T47D (cell line): ENCODE measurements at regions not wholly inside any gene's neighbourhood (a gene's known extent, or its start where the extent isn't known, plus 50 kb on each side); places are given as distances from the start of the nearest gene placed in this dataset.
A peak's percentile ranks its signal among the peaks of the same experiment; 100 is the strongest.

ENCODE experiments used
- DNase-seq, 2 experiments: peaks; one replicate each; pipeline versions ENCODE4 v3.0.0 to v3.0.0-alpha.2; 2011 to 2012; ENCODE audit warnings: low read depth in 1 of 2, low spot score in 1 of 2
- JUND ChIP-seq: IDR thresholded peaks from 2 replicates; pipeline ENCODE4 v1.6.1; 2012; ENCODE audit warnings: low read depth
- in situ Hi-C: cut with HindIII; loops from 2 replicates; pipeline ENCODE4 v1.10.0; 2016; ENCODE audit warnings: low sequenced_read_pairs, low pct_unique_long_range_greater_than_20kb

DNA sequence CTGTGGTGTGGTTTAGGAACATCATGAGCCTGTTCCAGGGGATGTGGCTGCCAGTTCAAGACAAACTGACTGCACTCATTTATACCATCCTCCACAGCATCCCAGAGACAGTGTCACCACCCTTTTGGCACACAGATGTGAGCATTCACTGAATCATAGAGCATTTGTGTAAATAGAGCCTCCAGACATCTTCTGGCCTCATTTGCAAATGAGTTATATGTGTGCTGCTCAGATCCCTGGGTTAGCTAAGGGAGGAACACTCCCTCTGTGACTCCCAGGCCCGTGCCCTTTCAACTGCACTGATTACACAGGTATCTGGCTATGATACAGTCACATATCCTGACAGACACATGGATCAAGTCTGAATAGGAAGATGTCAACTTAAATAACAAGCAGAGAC lies 351.5 kb upstream of the PLD5 start:
- in situ Hi-C loops = no loop called here
- no peak for DNase-seq
- TF ChIP-seq JUND = no peak

DNA sequence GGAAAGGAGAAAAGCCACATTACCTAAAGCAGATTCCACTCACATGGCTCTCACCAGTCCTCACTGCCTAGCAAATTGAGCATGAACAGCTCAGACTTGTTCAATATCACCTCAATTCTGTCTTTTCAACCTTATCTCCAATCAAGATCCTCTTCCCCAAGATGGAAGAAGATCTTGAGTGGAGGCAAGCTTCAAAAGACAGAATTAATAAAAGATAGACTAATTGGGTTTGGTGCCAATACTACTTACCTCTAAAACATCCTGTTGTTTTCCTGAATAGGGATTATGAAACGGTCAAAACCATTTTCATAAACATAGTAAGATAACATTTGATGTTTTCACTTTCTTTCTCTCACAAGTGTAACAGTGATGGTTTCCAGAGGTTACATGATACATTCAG lies 349.2 kb upstream of the PLD5 start:
- no peak for TF ChIP-seq JUND
- in situ Hi-C loops = no loop called here
- DNase-seq = no peak

- TF ChIP-seq JUND = no peak
- in situ Hi-C loops = no loop called here
- DNase-seq = no peak
Measured at GRCh38 chr1:242872521-242872920, 348.0 kb upstream of the PLD5 start.

- in situ Hi-C loops = no loop called here
- no peak for TF ChIP-seq JUND
- DNase-seq = no peak
Measured at GRCh38 chr1:242871471-242872030, 347.1 kb upstream of the PLD5 start.

DNA sequence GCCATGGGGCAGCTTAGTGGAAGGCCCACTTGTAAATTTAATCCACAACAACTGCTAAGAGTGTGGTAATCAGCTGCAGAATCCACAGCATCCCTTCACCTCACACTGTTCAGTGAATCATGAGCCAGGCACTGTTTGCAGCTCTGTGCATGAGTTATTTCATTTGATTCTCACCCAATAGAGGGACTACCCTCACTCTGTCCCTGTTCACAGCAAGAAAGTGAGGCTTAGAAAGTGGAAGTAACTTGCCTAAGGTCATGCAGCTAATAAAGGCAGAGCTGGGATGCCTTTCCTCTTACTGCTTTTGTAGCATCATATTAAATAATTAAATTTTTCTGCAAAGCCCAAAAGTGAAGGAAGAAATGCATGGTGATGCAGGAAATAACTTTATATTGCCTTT lies 346.5 kb upstream of the PLD5 start:
- no peak for TF ChIP-seq JUND
- in situ Hi-C loops = no loop called here
- no peak for DNase-seq

- in situ Hi-C loops = no loop called here
- TF ChIP-seq JUND = no peak
- no peak for DNase-seq
Measured at GRCh38 chr1:242856289-242856688, 331.8 kb upstream of the PLD5 start.

DNA sequence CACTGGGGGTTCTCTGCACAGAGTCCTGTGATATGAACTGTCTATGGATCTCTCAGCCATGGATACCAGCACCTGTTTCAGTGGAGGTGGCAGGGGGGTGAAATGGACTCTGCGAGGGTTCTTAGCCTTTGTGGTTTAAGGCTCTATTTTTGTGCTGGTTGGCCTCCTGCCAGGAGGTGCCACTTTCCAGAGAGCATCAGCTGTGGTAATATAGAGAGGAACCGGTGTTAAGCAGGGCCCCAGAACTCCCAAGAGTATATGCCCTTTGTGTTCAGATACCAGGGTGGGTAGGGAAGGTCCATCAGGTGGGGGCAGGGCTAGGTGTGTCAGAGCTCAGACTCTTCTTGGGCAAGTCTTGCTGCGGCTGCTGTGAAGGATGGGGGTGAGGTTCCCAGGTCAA lies 330.0 kb upstream of the PLD5 start:
- no peak for TF ChIP-seq JUND
- in situ Hi-C loops = no loop called here
- DNase-seq = no peak

- DNase-seq = peak in 1 of 2 experiments; percentile 47
- in situ Hi-C loops = no loop called here
- no peak for TF ChIP-seq JUND
Measured at GRCh38 chr1:242847390-242847993, 323.0 kb upstream of the PLD5 start.

DNA sequence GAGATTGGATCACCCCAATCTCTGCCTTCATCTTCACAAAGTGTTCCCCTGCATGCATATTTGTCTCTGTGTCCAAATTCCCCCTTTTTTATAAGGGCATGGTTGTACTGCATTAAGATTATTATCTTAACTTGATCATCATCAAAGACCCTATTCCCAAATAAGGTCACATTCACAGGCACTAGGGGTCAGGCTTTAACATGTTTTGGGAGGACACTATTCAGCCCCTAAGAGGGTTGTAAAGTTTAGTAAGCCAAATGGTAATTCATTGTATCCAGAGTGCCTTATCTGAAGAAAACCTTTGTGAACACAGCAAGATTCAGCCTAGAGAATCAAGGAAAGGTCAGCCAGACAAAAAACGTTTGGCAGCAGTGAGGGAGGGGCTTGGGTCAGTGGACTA lies 317.6 kb upstream of the PLD5 start:
- DNase-seq = no peak
- in situ Hi-C loops = no loop called here
- no peak for TF ChIP-seq JUND

GRCh38 chr1:242839101-242839500 lies 314.6 kb upstream of the PLD5 start:
- no peak for DNase-seq
- in situ Hi-C loops = no loop called here
- TF ChIP-seq JUND = no peak

DNA sequence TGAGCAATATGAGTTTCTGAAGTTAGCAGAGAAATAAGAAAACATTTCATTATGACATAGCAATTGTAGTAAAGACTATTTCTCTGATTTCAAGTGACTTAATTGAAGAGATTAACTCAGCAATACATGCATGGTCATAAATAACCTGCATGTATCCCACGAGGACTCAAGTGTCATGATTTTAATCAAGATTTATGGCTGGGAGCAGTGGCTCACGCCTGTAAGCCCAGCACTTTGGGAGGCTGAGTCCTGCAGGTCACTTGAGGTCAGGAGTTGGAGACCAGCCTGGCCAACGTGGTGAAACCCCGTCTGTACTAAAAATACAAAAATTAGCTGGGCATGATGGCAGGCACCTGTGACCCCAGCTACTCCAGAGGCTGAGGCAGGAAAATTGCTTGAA lies 311.9 kb upstream of the PLD5 start:
- in situ Hi-C loops = no loop called here
- DNase-seq = no peak
- TF ChIP-seq JUND = no peak

GRCh38 chr1:242828828-242829227 lies 304.3 kb upstream of the PLD5 start:
- in situ Hi-C loops = no loop called here
- no peak for TF ChIP-seq JUND
- DNase-seq = no peak

GRCh38 chr1:242828199-242828598 lies 303.7 kb upstream of the PLD5 start:
- in situ Hi-C loops = no loop called here
- TF ChIP-seq JUND = no peak
- DNase-seq = no peak

DNA sequence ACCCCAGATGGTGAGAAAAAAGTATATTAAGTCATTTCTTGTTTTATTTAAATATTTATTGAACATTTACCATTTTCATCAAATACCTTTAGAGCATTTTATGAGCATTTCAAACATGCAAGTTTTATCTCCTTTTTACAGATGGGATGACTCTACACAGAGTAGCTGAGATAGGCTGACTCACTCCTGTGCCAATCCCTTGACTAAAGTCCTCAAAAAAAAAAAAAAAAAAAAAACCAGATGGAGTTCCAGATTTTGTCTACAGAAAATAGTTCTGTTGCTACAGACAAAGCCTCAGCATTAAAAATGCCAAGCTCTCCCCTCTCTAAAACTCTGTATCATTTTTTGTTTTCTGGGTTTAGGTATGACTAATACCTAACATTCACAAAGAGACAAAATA lies 303.0 kb upstream of the PLD5 start:
- DNase-seq = no peak

More for the DNA sequence above, 303.0 kb upstream of the PLD5 start:
- no peak for TF ChIP-seq JUND
- in situ Hi-C loops = no loop called here
